OCI-LY3 (cell line): ENCODE measurements at regions not wholly inside any gene's neighbourhood (a gene's known extent, or its start where the extent isn't known, plus 50 kb on each side); places are given as distances from the start of the nearest gene placed in this dataset.

Experiments used
- H2AFZ ChIP-seq: fragments of 200-600, 300-600 bp; shearing (Covaris generic); 2 replicates; pipeline ENCODE4 v1.6.0; 2014; ENCODE audit warnings: antibody characterized with exemption, low read depth, low read length
- H3K27ac ChIP-seq: fragments of 200-600, 300-600 bp; sonication (generic); 2 replicates; pipeline ENCODE4 v1.5.1; 2014; ENCODE audit warnings: mild to moderate bottlenecking, low read length, moderate library complexity, mixed read lengths
- H3K27me3 ChIP-seq: fragments of 200-600, 300-600 bp; sonication (generic); 2 replicates; pipeline ENCODE4 v1.6.1; 2014; ENCODE audit warnings: low read depth, low read length, mixed read lengths
- H3K36me3 ChIP-seq: fragments of 200-600, 300-600 bp; sonication (generic); replicated peaks from 2 replicates; pipeline ENCODE3; 2014; ENCODE audit warnings: low read depth, low read length, mixed read lengths
- H3K4me1 ChIP-seq: fragments of 300-600, 200-600 bp; sonication (generic); 2 replicates; pipeline ENCODE4 v1.6.1; 2014; ENCODE audit warnings: low read length, mixed read lengths
- H3K4me2 ChIP-seq: fragments of 200-600, 300-600 bp; sonication (generic); 2 replicates; pipeline ENCODE4 v1.6.1; 2014; ENCODE audit warnings: low read length, mixed read lengths
- H3K4me3 ChIP-seq: fragments of 300-600, 200-600 bp; sonication (generic); 2 replicates; pipeline ENCODE4 v1.5.1; 2014; ENCODE audit warnings: antibody characterized with exemption, mild to moderate bottlenecking, low read length, moderate library complexity
- H3K79me2 ChIP-seq: fragments of 300-600, 200-600 bp; shearing (Covaris generic); 2 replicates; pipeline ENCODE4 v1.6.1; 2014; ENCODE audit warnings: mild to moderate bottlenecking, low read length, mixed read lengths
- H3K9ac ChIP-seq: fragments of 300-600, 200-600 bp; shearing (Covaris generic); 2 replicates; pipeline ENCODE4 v1.6.0; 2014; ENCODE audit warnings: mild to moderate bottlenecking, low read length, moderate library complexity
- H3K9me3 ChIP-seq: fragments of 200-600, 300-600 bp; shearing (Covaris generic); 2 replicates; pipeline ENCODE4 v1.6.1; 2014; ENCODE audit warnings: low read length, mixed read lengths; ENCODE audit not compliant: insufficient read depth
- H4K20me1 ChIP-seq: fragments of 200-600, 300-600 bp; sonication (generic); 2 replicates; pipeline ENCODE4 v1.6.1; 2016; ENCODE audit warnings: low read length, mixed read lengths; ENCODE audit not compliant: insufficient read depth
- EZH2phosphoT487 ChIP-seq: fragments of 200-600 bp; shearing (Covaris generic); IDR thresholded peaks from 2 replicates; pipeline ENCODE4 v1.6.1; 2018; ENCODE audit warnings: antibody characterized with exemption, mixed run types, low read depth
- TF ChIP-seq, protein P1 (sequence below): fragments of 200-600, 300-600 bp; sonication (generic); IDR thresholded peaks from 2 replicates; pipeline ENCODE4 v1.5.1; 2014; ENCODE audit warnings: antibody characterized with exemption, low read length, low read depth

DNA sequence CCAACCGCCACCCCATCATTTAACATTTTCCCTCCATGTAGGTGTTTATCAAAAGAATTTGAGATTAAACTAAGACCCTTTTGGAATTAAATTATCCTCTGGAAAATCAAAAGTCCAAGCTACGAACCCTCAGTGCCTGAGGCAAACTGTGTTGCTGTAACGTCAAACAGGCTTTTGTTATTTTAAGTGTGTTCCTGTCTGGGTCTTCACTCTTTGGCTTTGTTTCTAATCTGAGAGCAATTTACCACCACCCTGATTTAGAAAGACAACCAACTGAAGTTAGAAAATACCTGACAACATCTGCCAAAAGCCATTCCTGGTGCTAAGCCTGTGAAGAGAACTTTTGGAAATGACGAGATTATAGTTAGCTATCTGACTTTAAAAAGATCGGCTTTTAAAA is 199.9 kb downstream of the DIRAS2 start:
- TF ChIP-seq, protein P1, sequence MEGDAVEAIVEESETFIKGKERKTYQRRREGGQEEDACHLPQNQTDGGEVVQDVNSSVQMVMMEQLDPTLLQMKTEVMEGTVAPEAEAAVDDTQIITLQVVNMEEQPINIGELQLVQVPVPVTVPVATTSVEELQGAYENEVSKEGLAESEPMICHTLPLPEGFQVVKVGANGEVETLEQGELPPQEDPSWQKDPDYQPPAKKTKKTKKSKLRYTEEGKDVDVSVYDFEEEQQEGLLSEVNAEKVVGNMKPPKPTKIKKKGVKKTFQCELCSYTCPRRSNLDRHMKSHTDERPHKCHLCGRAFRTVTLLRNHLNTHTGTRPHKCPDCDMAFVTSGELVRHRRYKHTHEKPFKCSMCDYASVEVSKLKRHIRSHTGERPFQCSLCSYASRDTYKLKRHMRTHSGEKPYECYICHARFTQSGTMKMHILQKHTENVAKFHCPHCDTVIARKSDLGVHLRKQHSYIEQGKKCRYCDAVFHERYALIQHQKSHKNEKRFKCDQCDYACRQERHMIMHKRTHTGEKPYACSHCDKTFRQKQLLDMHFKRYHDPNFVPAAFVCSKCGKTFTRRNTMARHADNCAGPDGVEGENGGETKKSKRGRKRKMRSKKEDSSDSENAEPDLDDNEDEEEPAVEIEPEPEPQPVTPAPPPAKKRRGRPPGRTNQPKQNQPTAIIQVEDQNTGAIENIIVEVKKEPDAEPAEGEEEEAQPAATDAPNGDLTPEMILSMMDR = no peak
- no peak for TF ChIP-seq EZH2phosphoT487
- H3K4me2 ChIP-seq = no peak overlapping the region

DNA sequence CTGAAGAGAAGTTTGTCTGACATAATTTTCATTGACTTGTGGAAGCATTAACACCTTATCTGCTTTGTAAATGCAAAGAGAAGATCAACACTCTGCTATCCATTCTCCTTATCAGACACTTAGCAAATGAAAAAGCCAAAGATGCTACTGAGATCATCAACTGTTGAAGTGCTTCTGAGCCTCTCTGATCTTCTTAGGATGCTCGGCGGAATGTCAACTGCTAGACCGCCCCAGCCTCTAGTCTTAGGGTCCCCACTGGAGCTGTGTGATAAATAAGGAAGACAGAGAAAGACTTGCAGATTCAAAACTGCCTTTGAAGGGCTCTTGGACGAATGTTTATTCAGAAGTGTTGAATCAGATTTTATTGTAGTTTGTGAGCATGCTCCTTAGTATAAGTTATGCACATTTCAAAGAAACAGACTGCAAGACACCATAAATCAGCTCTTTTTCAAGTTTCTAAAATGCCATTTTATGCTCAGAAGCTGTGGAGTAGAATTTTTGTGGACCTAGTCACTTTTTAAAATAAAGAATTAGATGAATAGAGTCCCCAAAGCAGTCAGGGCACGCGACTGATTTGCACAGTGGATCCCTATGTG is 197.9 kb downstream of the DIRAS2 start:
- Histone ChIP-seq H3K4me2 (no peak overlapping the region), H2AFZ (no peak overlapping the region), H3K36me3 (no peaks in the 10 kb centered on the region), H3K9me3 (no peaks in the 10 kb centered on the region), H3K79me2 (no peaks in the 10 kb centered on the region), H3K9ac (no peak overlapping the region), H3K4me3 (no peak overlapping the region), H3K27ac (no peak overlapping the region), H3K27me3 (no peaks in the 10 kb centered on the region; the same call in 1 of the 2 replicates), H3K4me1 (peaks cover 8% of the 10 kb centered on the region; the same call in 1 of the 2 replicates), H4K20me1 (no peaks in the 10 kb centered on the region)
- TF ChIP-seq EZH2phosphoT487 = no peak
- TF ChIP-seq, protein P1 = no peak

More for the DNA sequence above, 199.9 kb downstream of the DIRAS2 start:
- Histone ChIP-seq H3K4me3 (no peak overlapping the region), H3K9ac (no peak overlapping the region), H3K36me3 (no peaks in the 10 kb centered on the region), H3K4me1 (peaks cover 8% of the 10 kb centered on the region; the same call in 1 of the 2 replicates), H3K27me3 (no peaks in the 10 kb centered on the region; the same call in 1 of the 2 replicates), H3K9me3 (no peaks in the 10 kb centered on the region), H3K27ac (no peak overlapping the region), H4K20me1 (no peaks in the 10 kb centered on the region), H2AFZ (no peak overlapping the region), H3K79me2 (no peaks in the 10 kb centered on the region)

- Histone ChIP-seq H3K27me3 (no peaks in the 10 kb centered on the region; the same call in 1 of the 2 replicates), H3K9ac (no peak overlapping the region), H3K9me3 (no peaks in the 10 kb centered on the region), H3K4me1 (peaks cover 8% of the 10 kb centered on the region; the same call in 1 of the 2 replicates), H2AFZ (no peak overlapping the region), H3K36me3 (no peaks in the 10 kb centered on the region), H3K27ac (no peak overlapping the region), H3K4me2 (no peak overlapping the region), H3K79me2 (no peaks in the 10 kb centered on the region), H4K20me1 (no peaks in the 10 kb centered on the region), H3K4me3 (no peak overlapping the region)
- no peak for TF ChIP-seq EZH2phosphoT487
- TF ChIP-seq, protein P1 = no peak
Observed at GRCh38 chr9:90445391-90445790, 197.2 kb downstream of the DIRAS2 start.

DNA sequence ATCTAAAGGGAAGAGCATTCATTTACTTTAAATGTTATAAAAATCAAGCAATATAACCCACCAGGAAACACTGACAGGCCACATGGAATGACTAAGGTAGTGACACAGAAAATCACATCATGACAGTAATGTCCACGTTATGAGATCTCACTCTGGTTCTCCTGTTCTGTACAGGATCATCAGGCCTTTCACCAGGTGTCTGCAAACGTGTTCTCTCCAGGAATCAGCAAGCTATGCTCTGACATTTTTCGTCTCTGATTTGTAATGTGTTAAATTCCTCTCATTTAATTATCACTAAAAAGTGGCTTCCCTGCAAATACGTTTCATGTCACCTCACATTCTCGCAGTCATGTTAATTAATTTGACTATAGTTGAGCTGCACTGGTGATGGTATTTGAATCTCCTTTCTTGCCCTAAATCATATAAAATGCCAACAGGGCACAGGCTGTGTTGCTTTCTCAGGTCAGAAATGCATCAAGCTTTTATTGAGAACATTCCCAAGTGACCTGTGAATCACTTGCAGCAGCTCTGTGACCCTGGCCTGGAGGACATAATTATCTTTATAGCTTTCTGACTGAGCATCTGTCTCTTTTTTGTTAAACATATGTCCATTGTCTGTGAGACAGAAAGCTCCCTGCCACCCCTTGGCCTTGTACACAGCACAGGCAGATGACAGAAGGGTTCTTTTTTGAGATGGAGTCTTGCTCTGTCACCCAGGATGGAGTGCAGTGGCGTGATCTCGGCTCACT is 196.2 kb downstream of the DIRAS2 start:
- Histone ChIP-seq H4K20me1 (no peaks in the 10 kb centered on the region), H3K36me3 (no peaks in the 10 kb centered on the region), H3K27ac (no peak overlapping the region), H3K4me3 (no peak overlapping the region), H3K9ac (no peak overlapping the region), H3K4me2 (no peak overlapping the region), H3K79me2 (no peaks in the 10 kb centered on the region), H2AFZ (no peak overlapping the region), H3K27me3 (no peaks in the 10 kb centered on the region; the same call in 1 of the 2 replicates), H3K4me1 (peaks cover 8% of the 10 kb centered on the region; the same call in 1 of the 2 replicates), H3K9me3 (no peaks in the 10 kb centered on the region)
- TF ChIP-seq, protein P1 = no peak
- no peak for TF ChIP-seq EZH2phosphoT487
